Tibial artery (tissue), 4 donors: ENCODE measurements at regions not wholly inside any gene's neighbourhood (a gene's known extent, or its start where the extent isn't known, plus 50 kb on each side); places are given as distances from the start of the nearest gene placed in this dataset.

Experiments used
- DNase-seq, 2 donors: peaks; one replicate each; pipeline ENCODE4 v3.0.0-alpha.2; 2019
- H3K27ac ChIP-seq, 2 donors: fragments of 200-600 bp; sonication (generic) in 1 of 2; 1 replicate in 1 of 2; 2 replicates in 1 of 2; pipeline ENCODE4 v1.5.1; 2018 to 2019; ENCODE audit warnings: mild to moderate bottlenecking in 1 of 2
- H3K27me3 ChIP-seq, 2 donors: fragments of 200-600 bp; sonication (generic) in 1 of 2; one replicate each; pipeline versions ENCODE4 v1.5.1 to v1.6.0; 2016 to 2019
- H3K36me3 ChIP-seq, 3 donors: fragments of 200-600 bp; sonication (generic) in 2 of 3; one replicate each; pipeline ENCODE4 v1.5.1; 2016 to 2019; ENCODE audit warnings: mild to moderate bottlenecking in 2 of 3
- H3K4me1 ChIP-seq, 4 donors: fragments of 200-600 bp; sonication (generic) in 2 of 4; 1 replicate in 3 of 4; 2 replicates in 1 of 4; pipeline ENCODE4 v1.5.1; 2016 to 2019
- H3K4me3 ChIP-seq, 2 donors: fragments of 200-600 bp; sonication (generic) in 1 of 2; 1 replicate in 1 of 2; 2 replicates in 1 of 2; pipeline ENCODE4 v1.5.1; 2018 to 2019; ENCODE audit warnings: mild to moderate bottlenecking in 2 of 2
- H3K9me3 ChIP-seq, 3 donors: fragments of 200-600 bp; sonication (generic) in 1 of 3; one replicate each; pipeline ENCODE4 v1.5.1; 2016 to 2019
- CTCF ChIP-seq, 2 experiments: fragments of 200-600 bp in 1 of 2; fragments of 450-650 bp in 1 of 2; IDR thresholded peaks; one replicate each; pipeline ENCODE4 v1.5.1; 2017 to 2019; ENCODE audit warnings: antibody characterized with exemption in 2 of 2, mild to moderate bottlenecking in 1 of 2, moderate library complexity in 1 of 2
- intact Hi-C: fragments of 100-400 bp; cut with DNase I; formaldehyde crosslinking; loops from one replicate; pipeline ENCODE4 v1.15.0; 2023; ENCODE audit warnings: low total_unique reads

GRCh38 chr5:97553604-97554452, 370.8 kb upstream of the RIOK2 start:
- Histone ChIP-seq H3K27me3 (no peaks in the 10 kb centered on the region), H3K27ac (no peak overlapping the region), H3K4me1 (no peaks in the 10 kb centered on the region), H3K9me3 (no peaks in the 10 kb centered on the region), H3K4me3 (no peak overlapping the region), H3K36me3 (no peaks in the 10 kb centered on the region)
- intact Hi-C loops, result no loop called here
- TF ChIP-seq CTCF (IDR thresholded peaks at IDR 0.05), result no peak
- no peak for DNase-seq

DNA sequence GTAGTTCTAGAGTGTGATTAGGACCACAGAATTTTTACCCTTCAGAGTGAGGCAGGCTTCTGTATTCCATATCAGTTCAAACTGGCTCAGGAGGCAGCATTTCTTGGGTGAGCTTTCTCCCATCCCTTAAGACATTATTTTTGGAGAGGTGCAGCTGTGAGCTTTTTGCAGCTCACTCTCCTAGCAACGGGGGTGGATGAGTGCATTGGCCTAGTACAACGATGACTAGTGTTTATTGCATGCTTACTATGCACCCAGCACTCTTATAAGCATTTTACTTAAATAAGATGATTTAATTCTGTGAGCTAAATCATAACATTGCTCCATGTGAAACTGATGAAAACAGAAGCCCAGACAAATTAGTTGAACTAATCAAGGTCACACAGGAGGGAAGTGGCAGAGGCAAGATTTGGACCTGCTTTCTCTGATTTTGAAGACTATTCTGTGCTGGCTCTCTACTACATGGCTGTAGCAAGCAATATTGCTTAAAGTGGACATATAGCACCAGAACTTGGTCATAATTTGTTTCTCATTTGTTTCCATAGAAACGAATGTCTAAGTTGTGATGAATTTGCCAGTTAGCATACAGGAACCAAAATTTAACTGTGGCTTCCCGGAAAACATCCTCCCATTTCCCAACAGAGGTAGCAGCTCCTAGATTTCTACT, 372.1 kb upstream of the RIOK2 start:
- H3K4me1 ChIP-seq, result no peaks in the 10 kb centered on the region
- no peak overlapping the region for H3K4me3 ChIP-seq
- no peak overlapping the region for H3K27ac ChIP-seq
- intact Hi-C loops, result no loop called here
- no peak for TF ChIP-seq CTCF (IDR thresholded peaks at IDR 0.05)
- no peak for DNase-seq
- no peaks in the 10 kb centered on the region for H3K36me3 ChIP-seq
- H3K27me3 ChIP-seq, result no peaks in the 10 kb centered on the region
- H3K9me3 ChIP-seq, result no peaks in the 10 kb centered on the region

- intact Hi-C loops, result no loop called here
- no peaks in the 10 kb centered on the region for H3K9me3 ChIP-seq
- no peaks in the 10 kb centered on the region for H3K27me3 ChIP-seq
- H3K27ac ChIP-seq, result no peak overlapping the region
- H3K4me3 ChIP-seq, result no peak overlapping the region
- H3K36me3 ChIP-seq, result no peaks in the 10 kb centered on the region
- no peaks in the 10 kb centered on the region for H3K4me1 ChIP-seq
- no peak for TF ChIP-seq CTCF (IDR thresholded peaks at IDR 0.05)
- no peak for DNase-seq
Measured at GRCh38 chr5:97555644-97555981, 372.6 kb upstream of the RIOK2 start.

- intact Hi-C loops, result no loop called here
- no peak overlapping the region for H3K4me3 ChIP-seq
- no peaks in the 10 kb centered on the region for H3K9me3 ChIP-seq
- no peak for TF ChIP-seq CTCF (IDR thresholded peaks at IDR 0.05)
- no peaks in the 10 kb centered on the region for H3K27me3 ChIP-seq
- no peaks in the 10 kb centered on the region for H3K36me3 ChIP-seq
- no peak for DNase-seq
- no peak overlapping the region for H3K27ac ChIP-seq
- H3K4me1 ChIP-seq, result no peaks in the 10 kb centered on the region
Measured at GRCh38 chr5:97559827-97560598, 377.0 kb upstream of the RIOK2 start.

DNA sequence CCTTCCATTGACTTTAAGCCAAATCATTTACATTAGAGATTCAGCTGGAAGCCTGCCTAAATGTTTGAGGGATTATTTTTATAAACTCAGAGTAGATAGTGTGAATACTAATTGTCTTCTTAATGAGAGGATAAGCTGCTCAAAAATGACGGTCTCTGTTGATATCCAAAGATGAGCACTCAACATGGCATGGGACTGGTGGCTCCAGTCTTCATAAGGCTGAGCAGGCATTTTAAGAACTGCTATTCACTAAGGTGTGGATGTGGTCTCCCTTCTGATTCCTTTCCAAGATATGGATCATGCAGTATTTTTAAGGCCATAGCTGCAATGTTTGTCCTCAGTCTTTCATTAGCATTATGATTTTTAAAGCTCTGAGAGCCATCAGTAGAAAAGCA, 377.5 kb upstream of the RIOK2 start:
- no peaks in the 10 kb centered on the region for H3K9me3 ChIP-seq
- TF ChIP-seq CTCF (IDR thresholded peaks at IDR 0.05), result no peak
- H3K27me3 ChIP-seq, result no peaks in the 10 kb centered on the region
- no peaks in the 10 kb centered on the region for H3K36me3 ChIP-seq
- DNase-seq, result no peak
- no peaks in the 10 kb centered on the region for H3K4me1 ChIP-seq
- H3K27ac ChIP-seq, result no peak overlapping the region
- intact Hi-C loops, result no loop called here
- no peak overlapping the region for H3K4me3 ChIP-seq
